ENCODE measurements at regions not wholly inside any gene's neighbourhood (a gene's known extent, or its start where the extent isn't known, plus 50 kb on each side); places are given as distances from the start of the nearest gene placed in this dataset.

- in situ Hi-C loops (cut with HindIII; ENCODE audit: low pct_unique_long_range_greater_than_20kb, low sequenced_read_pairs): no loop called here
- TF ChIP-seq JUND (IDR thresholded peaks at IDR 0.05; ENCODE audit: low read depth): no peak
- peak in 1 of 2 experiments; percentile 41 for DNase-seq (ENCODE audit: low read depth in 1 of 2, low spot score in 1 of 2)
Measured at GRCh38 chr7:54833001-54833467, 74.0 kb upstream of the SEC61G start.

GRCh38 chr7:54837168-54837567 is 78.2 kb upstream of the SEC61G start:
- no peak for DNase-seq (ENCODE audit: low read depth in 1 of 2, low spot score in 1 of 2)
- in situ Hi-C loops (cut with HindIII; ENCODE audit: low pct_unique_long_range_greater_than_20kb, low sequenced_read_pairs): no loop called here

DNA sequence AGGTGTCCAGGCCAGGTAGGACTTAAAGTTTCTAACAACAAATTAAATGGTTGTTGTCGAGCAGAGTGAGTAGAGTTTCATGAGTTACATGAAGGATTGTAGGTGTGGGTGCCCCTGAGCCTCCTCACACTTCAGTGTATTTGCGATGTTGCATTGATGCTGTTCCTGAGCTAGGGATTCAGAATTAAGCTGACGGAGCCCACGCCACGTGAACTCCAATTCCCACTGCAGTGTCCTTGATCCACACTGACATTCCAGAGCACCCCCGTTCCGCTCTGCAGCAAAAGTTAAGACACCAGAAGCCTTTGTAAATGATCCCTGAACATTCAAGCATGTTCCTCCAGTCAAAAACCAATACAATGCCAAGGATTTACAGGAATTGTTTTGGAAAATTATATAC is 78.8 kb upstream of the SEC61G start:
- in situ Hi-C loops (cut with HindIII; ENCODE audit: low pct_unique_long_range_greater_than_20kb, low sequenced_read_pairs): no loop called here
- TF ChIP-seq JUND (IDR thresholded peaks at IDR 0.05; ENCODE audit: low read depth): no peak
- no peak for DNase-seq (ENCODE audit: low read depth in 1 of 2, low spot score in 1 of 2)

More at GRCh38 chr7:54837168-54837567, 78.2 kb upstream of the SEC61G start:
- no peak for TF ChIP-seq JUND (IDR thresholded peaks at IDR 0.05; ENCODE audit: low read depth)

- DNase-seq (ENCODE audit: low read depth in 1 of 2, low spot score in 1 of 2): peak in 1 of 2 experiments; percentile 30
- peak; percentile 40; the same call in 1 of the 2 replicates for TF ChIP-seq JUND (IDR thresholded peaks at IDR 0.05; ENCODE audit: low read depth)
- in situ Hi-C loops (cut with HindIII; ENCODE audit: low pct_unique_long_range_greater_than_20kb, low sequenced_read_pairs): no loop called here
Measured at GRCh38 chr7:54838175-54838910, 79.3 kb upstream of the SEC61G start.

GRCh38 chr7:54839575-54840213 is 80.7 kb upstream of the SEC61G start:
- in situ Hi-C loops (cut with HindIII; ENCODE audit: low pct_unique_long_range_greater_than_20kb, low sequenced_read_pairs): no loop called here
- peak in 1 of 2 experiments; percentile 73 for DNase-seq (ENCODE audit: low read depth in 1 of 2, low spot score in 1 of 2)
- no peak for TF ChIP-seq JUND (IDR thresholded peaks at IDR 0.05; ENCODE audit: low read depth)

GRCh38 chr7:54841772-54842697 is 83.0 kb upstream of the SEC61G start:
- peak in 1 of 2 experiments; percentile 52 for DNase-seq (ENCODE audit: low read depth in 1 of 2, low spot score in 1 of 2)
- TF ChIP-seq JUND (IDR thresholded peaks at IDR 0.05; ENCODE audit: low read depth): no peak
- in situ Hi-C loops (cut with HindIII; ENCODE audit: low pct_unique_long_range_greater_than_20kb, low sequenced_read_pairs): no loop called here

- DNase-seq (ENCODE audit: low read depth in 1 of 2, low spot score in 1 of 2): no peak
- in situ Hi-C loops (cut with HindIII; ENCODE audit: low pct_unique_long_range_greater_than_20kb, low sequenced_read_pairs): no loop called here
- TF ChIP-seq JUND (IDR thresholded peaks at IDR 0.05; ENCODE audit: low read depth): no peak
Measured at GRCh38 chr7:54843841-54844355, 84.9 kb upstream of the SEC61G start.

- DNase-seq (ENCODE audit: low read depth in 1 of 2, low spot score in 1 of 2): no peak
- in situ Hi-C loops (cut with HindIII; ENCODE audit: low pct_unique_long_range_greater_than_20kb, low sequenced_read_pairs): no loop called here
- TF ChIP-seq JUND (IDR thresholded peaks at IDR 0.05; ENCODE audit: low read depth): no peak
Measured at GRCh38 chr7:54846273-54846672, 87.3 kb upstream of the SEC61G start.

DNA sequence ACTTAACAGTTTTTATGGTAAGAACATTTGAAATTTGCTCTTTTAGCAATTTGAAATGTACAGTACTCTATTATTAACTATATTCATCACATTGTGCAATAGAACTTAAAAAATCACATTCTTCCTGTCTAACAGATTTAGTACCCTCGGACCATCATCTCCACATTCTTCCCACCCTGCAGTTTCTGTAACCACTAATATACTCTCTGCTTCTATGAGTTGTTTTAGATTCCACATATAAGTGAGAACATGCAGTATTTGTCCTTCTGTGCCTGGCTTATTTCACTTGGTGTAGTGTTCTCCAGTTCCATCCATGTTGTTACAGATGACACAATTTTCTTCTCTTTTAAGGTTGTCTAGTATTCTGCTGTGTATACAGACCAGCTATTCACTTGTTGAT is 88.9 kb upstream of the SEC61G start:
- in situ Hi-C loops (cut with HindIII; ENCODE audit: low pct_unique_long_range_greater_than_20kb, low sequenced_read_pairs): no loop called here
- TF ChIP-seq JUND (IDR thresholded peaks at IDR 0.05; ENCODE audit: low read depth): no peak
- DNase-seq (ENCODE audit: low read depth in 1 of 2, low spot score in 1 of 2): no peak

DNA sequence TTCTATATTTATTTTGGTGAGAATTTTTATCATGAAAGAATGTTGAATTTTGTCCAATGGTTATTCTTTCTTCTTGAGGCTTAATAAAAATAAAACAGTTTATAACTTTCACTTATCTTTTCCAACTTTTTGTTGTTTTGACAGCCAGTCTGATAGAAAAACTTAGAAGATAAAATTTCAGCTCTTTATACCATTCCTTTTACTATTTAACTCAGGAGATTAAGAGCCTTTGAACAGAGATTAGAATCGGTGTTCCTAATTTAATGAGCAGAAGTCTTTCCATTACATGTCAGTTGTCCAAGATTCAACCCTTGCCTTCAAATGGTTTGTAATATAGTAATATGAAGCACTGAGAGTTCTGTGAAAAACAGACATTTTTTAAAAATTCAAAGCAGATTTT is 97.8 kb upstream of the SEC61G start:
- TF ChIP-seq JUND (IDR thresholded peaks at IDR 0.05; ENCODE audit: low read depth): no peak
- in situ Hi-C loops (cut with HindIII; ENCODE audit: low pct_unique_long_range_greater_than_20kb, low sequenced_read_pairs): no loop called here

DNA sequence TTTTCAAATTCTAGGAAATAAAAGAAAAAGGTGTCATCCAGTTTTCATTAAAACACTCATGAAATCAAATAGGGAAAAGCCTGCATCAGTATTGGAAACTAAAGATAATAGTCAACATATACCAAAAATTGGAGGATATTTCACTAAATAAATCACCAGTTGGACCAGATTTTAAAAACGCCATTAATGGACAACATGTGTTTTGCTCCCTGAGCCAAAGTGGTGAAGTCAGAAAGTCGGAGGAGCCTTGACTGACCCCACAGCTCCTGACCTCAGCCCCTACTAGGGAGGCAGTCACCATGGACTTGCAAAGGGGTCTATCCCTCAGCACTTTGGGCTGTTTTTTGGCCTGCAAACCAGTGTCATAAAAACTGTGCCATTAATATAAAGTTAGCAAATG is 98.3 kb upstream of the SEC61G start:
- in situ Hi-C loops (cut with HindIII; ENCODE audit: low pct_unique_long_range_greater_than_20kb, low sequenced_read_pairs): no loop called here
- TF ChIP-seq JUND (IDR thresholded peaks at IDR 0.05; ENCODE audit: low read depth): no peak
- no peak for DNase-seq (ENCODE audit: low read depth in 1 of 2, low spot score in 1 of 2)

More for the DNA sequence above, 97.8 kb upstream of the SEC61G start:
- DNase-seq (ENCODE audit: low read depth in 1 of 2, low spot score in 1 of 2): no peak

DNA sequence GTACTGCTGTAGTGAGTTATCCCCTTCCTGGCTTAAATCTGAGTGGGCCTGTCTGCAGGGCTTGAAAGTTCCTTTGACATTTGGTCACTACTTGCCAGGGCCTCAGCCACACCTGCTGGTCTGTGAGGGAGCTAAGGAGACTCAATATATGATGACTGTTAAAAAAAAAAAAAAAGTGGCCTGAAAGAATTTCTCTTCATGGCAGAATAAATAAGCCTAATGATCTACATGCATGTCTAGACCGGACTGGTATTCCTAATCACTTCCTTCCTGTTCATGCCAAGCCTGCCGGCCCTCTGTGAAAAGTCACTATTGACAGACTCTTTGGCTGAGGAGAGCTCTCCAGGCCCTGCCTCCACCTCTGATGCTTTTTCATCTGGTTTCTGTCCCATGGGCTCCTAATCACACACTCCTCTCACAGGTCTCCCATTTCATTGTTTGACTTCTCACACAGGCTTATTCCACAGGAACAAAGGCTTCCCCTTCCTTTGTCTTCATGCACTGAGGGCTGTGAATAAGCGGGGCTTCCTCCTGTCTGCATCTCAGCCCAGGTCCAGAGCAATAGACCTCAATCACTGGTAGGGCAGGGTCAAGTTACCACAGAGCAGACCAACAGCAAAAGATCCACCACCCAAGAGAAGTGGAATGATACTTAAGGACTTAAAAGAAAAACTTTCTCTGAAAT is 99.1 kb upstream of the SEC61G start:
- TF ChIP-seq JUND (IDR thresholded peaks at IDR 0.05; ENCODE audit: low read depth): no peak
- DNase-seq (ENCODE audit: low read depth in 1 of 2, low spot score in 1 of 2): peak in 1 of 2 experiments; percentile 30

More for the DNA sequence above, 99.1 kb upstream of the SEC61G start:
- in situ Hi-C loops (cut with HindIII; ENCODE audit: low pct_unique_long_range_greater_than_20kb, low sequenced_read_pairs): no loop called here
